Retinal pigment epithelial cell (primary cell): ENCODE measurements at regions not wholly inside any gene's neighbourhood (a gene's known extent, or its start where the extent isn't known, plus 50 kb on each side); places are given as distances from the start of the nearest gene placed in this dataset.

Experiments used
- DNase-seq: peaks from one replicate; pipeline ENCODE4 v3.0.0-alpha.2; 2010; ENCODE audit warnings: low read depth
- H3K4me3 ChIP-seq: 2 replicates; pipeline ENCODE4 v1.5.1; 2011; ENCODE audit warnings: mild to moderate bottlenecking, low read length, control low read depth, moderate library complexity
- CTCF ChIP-seq: conservative IDR thresholded peaks from 2 replicates; pipeline ENCODE4 v1.5.1; 2011; ENCODE audit warnings: low read depth, low read length, control low read depth, inconsistent platforms

DNA sequence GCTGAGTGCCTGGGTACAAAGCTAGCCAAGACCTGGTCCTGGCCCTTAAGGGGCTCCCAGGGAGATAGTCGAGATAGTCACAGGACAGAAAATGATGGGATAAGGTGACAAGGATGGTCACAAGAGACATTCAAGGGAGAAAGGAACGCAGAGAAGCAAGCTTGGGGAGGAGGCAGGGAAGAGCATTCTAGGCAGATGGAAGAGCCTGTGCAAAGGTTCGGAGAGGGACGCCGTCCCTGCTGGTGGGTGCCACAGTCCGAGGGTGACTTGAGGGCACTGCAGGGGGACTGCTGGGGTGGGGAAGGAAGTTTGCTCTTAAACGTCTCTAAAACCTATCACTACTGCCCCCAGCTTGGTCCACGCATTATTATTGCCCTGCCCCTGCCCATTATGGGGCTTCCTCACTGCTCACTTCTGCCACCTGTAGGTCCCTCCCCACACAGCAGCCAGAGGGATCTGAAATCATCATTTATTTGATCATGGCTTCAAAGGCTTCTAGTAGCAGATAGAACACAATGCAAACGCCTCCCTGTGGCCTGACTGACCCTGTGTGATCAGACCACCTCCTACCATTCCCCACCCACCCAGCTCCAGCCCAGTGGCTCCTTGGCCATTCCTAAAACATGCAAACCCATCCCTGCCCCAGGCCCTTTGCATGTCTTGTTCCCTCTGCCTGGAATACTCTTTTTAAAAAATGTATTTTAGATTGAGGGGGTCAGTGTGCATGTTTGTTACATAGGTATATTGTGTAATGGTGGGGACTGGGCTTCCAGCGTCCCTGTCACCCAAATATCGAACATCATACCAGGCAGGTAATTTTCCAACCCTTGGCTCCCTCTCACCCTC lies 60.3 kb downstream of the RMI2 start:
- DNase-seq: no peak

DNA sequence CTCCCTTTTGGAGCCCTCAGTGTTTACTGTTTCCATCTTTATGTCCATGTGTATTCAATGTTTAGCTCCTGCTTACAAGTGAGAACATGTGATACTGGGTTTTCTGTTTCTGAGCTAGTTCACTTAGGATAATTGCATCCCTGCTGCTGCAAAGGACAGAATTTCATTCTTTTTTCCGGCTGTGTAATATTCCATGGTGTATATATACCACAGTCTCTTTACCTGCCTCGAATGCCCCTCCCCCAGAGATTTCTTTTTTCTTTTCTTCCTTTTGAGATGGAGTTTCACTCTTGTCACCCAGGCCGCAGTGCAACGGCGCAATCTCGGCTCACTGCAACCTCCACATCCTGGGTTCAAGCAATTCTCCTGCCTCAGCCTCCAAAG lies 60.9 kb downstream of the RMI2 start:
- TF ChIP-seq CTCF: no peak
- DNase-seq: no peak
- H3K4me3 ChIP-seq: no peak overlapping the region

More for the DNA sequence above, 60.3 kb downstream of the RMI2 start:
- H3K4me3 ChIP-seq: no peak overlapping the region
- TF ChIP-seq CTCF: peak; percentile 74

DNA sequence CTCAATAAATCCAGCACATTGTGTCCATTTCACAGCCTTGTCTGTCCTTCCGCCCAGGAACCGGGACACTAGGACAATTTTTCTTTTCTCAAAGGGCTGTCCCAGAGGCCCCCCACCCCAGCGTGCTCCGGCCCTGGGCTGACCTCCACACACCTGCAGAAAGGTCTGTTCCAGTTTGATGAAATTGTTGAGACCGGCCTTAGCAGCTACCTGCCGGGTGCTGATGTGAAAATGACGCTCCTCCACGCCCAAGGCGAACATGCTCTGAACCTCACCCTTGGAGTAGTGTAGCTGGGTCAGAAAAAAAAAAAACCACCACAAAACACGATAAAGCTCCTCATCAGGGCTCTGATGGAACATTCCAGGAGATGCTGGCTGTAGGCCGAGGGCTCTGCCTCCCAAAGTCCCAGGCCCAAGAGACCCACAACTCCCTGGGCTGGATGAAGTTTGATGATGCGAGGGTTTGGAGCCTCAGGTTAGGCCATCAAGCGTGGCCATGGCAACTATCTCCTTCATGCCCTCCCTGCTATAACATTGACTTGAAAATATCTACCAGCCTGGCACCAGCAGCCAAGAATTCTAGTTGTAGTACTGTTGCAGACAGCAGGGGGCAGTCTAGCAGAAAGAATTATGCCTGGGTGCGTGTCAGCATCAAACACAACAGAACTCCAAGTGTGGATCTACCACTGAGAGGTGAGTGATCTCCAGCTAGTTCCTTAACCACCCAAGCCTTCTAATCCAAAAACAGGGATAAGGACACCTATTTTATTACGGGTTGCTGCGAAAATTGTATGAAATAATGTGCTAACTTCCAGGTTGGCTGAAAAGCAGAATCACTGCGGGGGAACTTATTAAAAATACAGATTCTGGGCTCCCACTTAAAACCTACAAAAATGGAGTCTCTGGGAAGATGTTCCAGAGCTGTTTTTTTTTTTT lies 62.1 kb downstream of the RMI2 start:
- peak; percentile 75 for TF ChIP-seq CTCF
- DNase-seq: peak; percentile 32

GRCh38 chr16:11408216-11408615 lies 63.0 kb downstream of the RMI2 start:
- TF ChIP-seq CTCF: no peak
- DNase-seq: no peak

More for the DNA sequence above, 62.1 kb downstream of the RMI2 start:
- no peak overlapping the region for H3K4me3 ChIP-seq

DNA sequence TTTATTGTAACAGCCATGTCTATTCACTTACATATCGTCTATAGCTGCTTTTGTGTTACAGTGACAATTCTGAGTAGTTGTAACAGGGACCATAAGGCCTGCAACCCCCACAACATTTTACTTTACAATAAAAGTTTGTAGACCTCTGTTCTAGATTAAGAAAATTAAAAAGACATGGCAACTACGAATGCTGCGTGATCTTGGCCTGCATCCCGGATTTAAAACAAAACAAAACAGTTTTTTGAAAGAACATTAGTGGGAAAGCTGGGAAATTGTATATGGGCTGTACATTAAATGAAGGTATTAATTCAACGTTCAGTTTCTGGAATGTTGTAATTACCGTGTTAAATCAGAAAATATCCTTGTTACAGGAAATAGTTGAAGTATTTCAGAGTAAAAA lies 64.1 kb downstream of the RMI2 start:
- no peak overlapping the region for H3K4me3 ChIP-seq
- no peak for TF ChIP-seq CTCF
- no peak for DNase-seq

More at GRCh38 chr16:11408216-11408615, 63.0 kb downstream of the RMI2 start:
- H3K4me3 ChIP-seq: no peak overlapping the region

DNA sequence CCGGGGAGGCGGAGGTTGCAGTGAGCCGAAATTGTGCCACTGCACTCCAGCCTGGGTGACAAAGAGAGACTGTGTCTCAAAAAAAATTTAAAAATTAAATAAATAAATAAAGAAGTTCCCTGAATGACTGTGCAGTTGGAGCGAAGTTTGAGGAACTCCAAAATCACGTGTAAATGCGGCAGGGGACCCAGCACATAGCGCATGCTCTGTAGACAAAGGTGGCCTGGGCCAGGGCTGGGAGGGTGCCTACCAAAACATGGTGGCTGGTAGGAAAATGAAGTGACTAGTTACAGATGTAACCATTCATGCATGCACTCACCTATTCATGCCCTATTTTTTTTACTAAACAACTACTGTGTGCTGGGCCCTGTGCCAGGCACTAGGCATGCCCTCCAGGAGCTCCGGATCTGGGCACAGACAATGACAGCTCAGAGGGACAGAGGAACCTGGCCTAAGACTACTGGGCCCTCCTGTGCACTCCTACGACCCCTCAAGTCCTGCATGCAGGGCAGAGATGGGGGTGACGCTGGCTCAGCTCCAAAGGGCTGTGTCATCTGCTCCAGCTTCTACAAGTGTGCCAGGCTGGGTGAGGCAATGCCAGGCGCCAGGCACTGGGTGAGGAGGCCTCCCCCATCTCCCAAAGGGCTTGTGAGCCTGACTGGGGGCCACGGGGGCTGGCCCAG lies 65.3 kb downstream of the RMI2 start:
- H3K4me3 ChIP-seq: no peak overlapping the region
- TF ChIP-seq CTCF: no peak
- no peak for DNase-seq
